GM10248 (cell line): ENCODE measurements at regions not wholly inside any gene's neighbourhood (a gene's known extent, or its start where the extent isn't known, plus 50 kb on each side); places are given as distances from the start of the nearest gene placed in this dataset.
"Not testable (repeated sequence)": the region's sequence is repeated elsewhere in the genome, so short reads cannot be mapped to it uniquely, and the experiment has no call there.

Experiments used
- CTCF ChIA-PET: fragments of 300-600 bp; sonication (Branson Sonifier 250); formaldehyde crosslinking; extraction: SDS; loops from one replicate; lab custom pipeline; 2021; ENCODE audit warnings: antibody characterized with exemption; lab: Yijun Ruan, JAX
- POLR2A ChIA-PET: fragments of 350-650 bp; sonication (Branson Sonifier 250); formaldehyde crosslinking; extraction: SDS; loops from one replicate; lab custom pipeline; 2020; ENCODE audit warnings: antibody characterized with exemption; lab: Yijun Ruan, JAX
- DNase-seq: peaks from one replicate; pipeline ENCODE4 v3.0.0; 2012; ENCODE audit errors: extremely low spot score
- CTCF ChIP-seq: IDR thresholded peaks from 2 replicates; pipeline ENCODE4 v1.5.1; 2012; ENCODE audit warnings: mild to moderate bottlenecking, low read depth; ENCODE audit errors: extremely low read depth, missing control alignments, control extremely low read depth

- no peak for DNase-seq
- POLR2A ChIA-PET, result no interaction called here
- no peak for TF ChIP-seq CTCF
- CTCF ChIA-PET, result no interaction called here
Observed at GRCh38 chrX:137852502-137852901, 286.6 kb downstream of the ZIC3 start.

GRCh38 chrX:137855490-137855889 lies 289.6 kb downstream of the ZIC3 start:
- DNase-seq, result no peak
- ChIA-PET POLR2A (no interaction called here), CTCF (no interaction called here)
- no peak for TF ChIP-seq CTCF

GRCh38 chrX:137858106-137858505 lies 292.2 kb downstream of the ZIC3 start:
- POLR2A ChIA-PET, result no interaction called here
- TF ChIP-seq CTCF, result no peak
- CTCF ChIA-PET, result no interaction called here
- DNase-seq, result no peak

- ChIA-PET CTCF (no interaction called here), POLR2A (no interaction called here)
- no peak for DNase-seq
- TF ChIP-seq CTCF, result no peak
Observed at GRCh38 chrX:137878401-137878800, 312.5 kb downstream of the ZIC3 start.

GRCh38 chrX:137882960-137883359 lies 317.0 kb downstream of the ZIC3 start:
- no peak for DNase-seq
- no peak for TF ChIP-seq CTCF
- ChIA-PET POLR2A (no interaction called here), CTCF (no interaction called here)

GRCh38 chrX:137884813-137885212 lies 318.9 kb downstream of the ZIC3 start:
- CTCF ChIA-PET, result not testable (repeated sequence)

GRCh38 chrX:137891431-137891830 lies 325.5 kb downstream of the ZIC3 start:
- CTCF ChIA-PET, result no interaction called here
- no peak for TF ChIP-seq CTCF
- POLR2A ChIA-PET, result no interaction called here
- DNase-seq, result no peak

More at GRCh38 chrX:137884813-137885212, 318.9 kb downstream of the ZIC3 start:
- DNase-seq, POLR2A ChIA-PET: not testable (repeated sequence)

GRCh38 chrX:137896123-137896522 lies 330.2 kb downstream of the ZIC3 start:
- ChIA-PET POLR2A (no interaction called here), CTCF (no interaction called here)
- no peak for TF ChIP-seq CTCF
- DNase-seq, result no peak
